Neutrophil (primary cell): ENCODE measurements at regions not wholly inside any gene's neighbourhood (a gene's known extent, or its start where the extent isn't known, plus 50 kb on each side); places are given as distances from the start of the nearest gene placed in this dataset.

Experiments used
- H3K27ac ChIP-seq: fragments of 200-600 bp; sonication (generic); 2 replicates; pipeline ENCODE4 v1.5.1; 2016; ENCODE audit warnings: mild to moderate bottlenecking, moderate library complexity
- H3K27me3 ChIP-seq: fragments of 200-600 bp; sonication (generic); 2 replicates; pipeline ENCODE4 v1.6.0; 2016; ENCODE audit warnings: mild to moderate bottlenecking
- H3K36me3 ChIP-seq: fragments of 200-600 bp; sonication (generic); 2 replicates; pipeline ENCODE4 v1.5.1; 2017
- H3K4me1 ChIP-seq, 2 experiments: fragments of 200-600 bp in 1 of 2; sonication (generic) in 1 of 2; 1 replicate in 1 of 2; 2 replicates in 1 of 2; pipeline versions ENCODE4 v1.5.1 to v1.6.1; 2013 to 2016; ENCODE audit warnings: low read depth in 1 of 2, low read length in 1 of 2, mild to moderate bottlenecking in 1 of 2, moderate library complexity in 1 of 2; ENCODE audit not compliant: control insufficient read depth in 1 of 2, insufficient read depth in 1 of 2
- H3K4me3 ChIP-seq, 2 experiments: fragments of 200-600 bp in 1 of 2; sonication (generic) in 1 of 2; 1 replicate in 1 of 2; 2 replicates in 1 of 2; pipeline ENCODE4 v1.5.1; 2013 to 2016; ENCODE audit warnings: low read depth in 1 of 2, low read length in 1 of 2, mild to moderate bottlenecking in 1 of 2, moderate library complexity in 1 of 2
- H3K9me3 ChIP-seq: fragments of 200-600 bp; sonication (generic); 2 replicates; pipeline ENCODE4 v1.5.1; 2016
- TF ChIP-seq, protein P1 (sequence below): fragments of 200-600 bp; sonication (generic); IDR thresholded peaks from 2 replicates; pipeline ENCODE4 v1.5.1; 2016; ENCODE audit warnings: antibody characterized with exemption

DNA sequence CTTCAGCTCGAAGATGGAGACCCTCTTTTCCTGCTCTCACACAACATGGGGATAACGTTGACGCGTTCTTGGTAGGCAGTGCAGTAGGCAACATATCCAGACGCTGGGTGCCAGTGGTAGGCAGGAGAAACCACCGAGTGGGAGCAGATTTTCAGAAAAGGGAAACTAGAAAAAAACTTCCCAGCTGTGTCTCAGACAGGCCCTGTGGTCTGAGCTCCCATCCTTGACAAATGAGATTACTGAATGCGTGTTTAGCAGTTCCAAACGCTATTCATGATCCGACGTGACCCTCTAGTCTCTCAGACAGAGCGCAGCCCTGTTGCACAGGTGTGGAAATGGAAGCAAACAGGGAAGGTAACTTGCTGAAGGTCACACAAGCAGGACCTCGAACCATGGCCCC, 83.9 kb upstream of the DUSP22 start:
- Histone ChIP-seq H3K4me1 (peaks cover 0 to 5% of the 10 kb centered on the region in 2 experiments), H3K4me3 (no peak overlapping the region), H3K9me3 (no peaks in the 10 kb centered on the region), H3K36me3 (no peaks in the 10 kb centered on the region), H3K27me3 (peaks cover 37% of the 10 kb centered on the region), H3K27ac (no peak overlapping the region)
- TF ChIP-seq, protein P1, sequence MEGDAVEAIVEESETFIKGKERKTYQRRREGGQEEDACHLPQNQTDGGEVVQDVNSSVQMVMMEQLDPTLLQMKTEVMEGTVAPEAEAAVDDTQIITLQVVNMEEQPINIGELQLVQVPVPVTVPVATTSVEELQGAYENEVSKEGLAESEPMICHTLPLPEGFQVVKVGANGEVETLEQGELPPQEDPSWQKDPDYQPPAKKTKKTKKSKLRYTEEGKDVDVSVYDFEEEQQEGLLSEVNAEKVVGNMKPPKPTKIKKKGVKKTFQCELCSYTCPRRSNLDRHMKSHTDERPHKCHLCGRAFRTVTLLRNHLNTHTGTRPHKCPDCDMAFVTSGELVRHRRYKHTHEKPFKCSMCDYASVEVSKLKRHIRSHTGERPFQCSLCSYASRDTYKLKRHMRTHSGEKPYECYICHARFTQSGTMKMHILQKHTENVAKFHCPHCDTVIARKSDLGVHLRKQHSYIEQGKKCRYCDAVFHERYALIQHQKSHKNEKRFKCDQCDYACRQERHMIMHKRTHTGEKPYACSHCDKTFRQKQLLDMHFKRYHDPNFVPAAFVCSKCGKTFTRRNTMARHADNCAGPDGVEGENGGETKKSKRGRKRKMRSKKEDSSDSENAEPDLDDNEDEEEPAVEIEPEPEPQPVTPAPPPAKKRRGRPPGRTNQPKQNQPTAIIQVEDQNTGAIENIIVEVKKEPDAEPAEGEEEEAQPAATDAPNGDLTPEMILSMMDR = no peak

DNA sequence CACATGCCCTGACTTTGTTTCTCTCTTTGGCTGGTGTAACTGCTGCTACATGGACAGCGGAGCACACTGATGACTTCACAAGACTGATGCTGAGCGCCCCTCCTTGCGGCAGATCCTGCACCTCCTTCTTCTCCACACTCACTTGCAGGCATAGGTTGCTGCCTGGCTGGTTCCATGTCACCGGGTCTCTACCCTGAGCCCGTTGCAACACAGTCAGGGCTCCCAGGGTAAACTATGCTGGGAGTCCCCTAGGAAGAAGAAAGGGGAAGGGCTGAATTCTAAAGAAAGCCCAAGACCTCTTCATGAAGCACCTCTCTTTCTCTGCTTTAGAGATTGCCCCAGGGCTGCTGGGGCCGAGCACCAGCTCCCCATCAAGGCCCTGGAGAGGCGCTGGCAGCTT, 83.3 kb upstream of the DUSP22 start:
- Histone ChIP-seq H3K4me3 (no peak overlapping the region), H3K36me3 (no peaks in the 10 kb centered on the region), H3K27me3 (peaks cover 37% of the 10 kb centered on the region), H3K9me3 (no peaks in the 10 kb centered on the region), H3K4me1 (peaks cover 0 to 5% of the 10 kb centered on the region in 2 experiments), H3K27ac (no peak overlapping the region)
- TF ChIP-seq, protein P1 = no peak

DNA sequence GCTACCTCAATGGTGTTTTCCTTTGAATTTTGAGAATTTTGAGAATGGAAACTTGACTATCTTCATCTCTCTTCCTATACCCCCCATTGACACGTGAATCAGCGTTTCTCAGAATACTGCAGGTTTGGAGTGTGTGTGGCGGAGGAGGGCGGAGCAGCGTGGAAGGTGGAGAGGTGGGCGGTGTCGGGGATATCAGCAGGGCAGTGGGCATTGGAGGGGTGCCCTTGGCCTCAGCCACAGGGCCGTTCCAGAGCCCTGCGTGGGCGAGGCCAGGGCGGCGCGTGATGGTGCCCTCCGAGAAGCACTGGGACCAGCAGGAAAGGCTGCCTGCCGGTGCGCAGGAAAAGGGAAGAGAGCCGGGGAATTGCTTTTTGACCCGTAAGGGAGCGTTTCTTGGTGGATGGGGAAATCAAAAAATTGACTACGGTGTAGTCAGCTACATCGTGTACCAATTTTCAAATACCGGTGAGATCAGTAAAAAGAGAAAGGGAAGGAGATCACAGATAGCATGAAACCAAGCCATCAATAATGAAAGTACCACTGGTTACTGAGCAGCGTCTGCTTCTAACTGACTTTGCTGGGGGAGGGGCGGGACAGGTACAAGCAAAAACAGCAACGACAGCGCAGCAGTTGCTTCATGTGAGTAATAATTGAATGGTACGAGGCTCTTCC, 82.7 kb upstream of the DUSP22 start:
- TF ChIP-seq, protein P1 = no peak
- Histone ChIP-seq H3K27me3 (peaks cover 37% of the 10 kb centered on the region), H3K27ac (no peak overlapping the region), H3K9me3 (peaks cover 5% of the 10 kb centered on the region), H3K4me1 (peaks cover 0 to 5% of the 10 kb centered on the region in 2 experiments), H3K4me3 (no peak overlapping the region), H3K36me3 (no peaks in the 10 kb centered on the region)

DNA sequence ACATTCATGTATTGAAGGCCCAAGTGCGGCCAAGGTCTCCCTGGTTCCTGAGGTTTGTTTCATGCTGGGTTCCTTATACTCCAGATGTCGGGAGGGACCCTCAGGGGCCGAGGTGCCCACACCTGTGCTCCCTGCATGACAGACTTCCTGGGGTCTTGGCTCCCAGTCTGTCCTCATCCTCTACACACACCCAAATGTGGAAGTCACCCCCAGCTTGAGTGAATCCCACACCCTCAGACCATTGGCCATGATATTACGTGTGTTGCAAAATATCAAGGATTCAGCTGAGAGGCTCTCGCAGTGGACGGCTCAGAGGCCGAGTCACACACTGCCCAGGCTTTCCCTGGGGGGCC, 82.2 kb upstream of the DUSP22 start:
- H3K4me3 ChIP-seq = no peak overlapping the region
- H3K9me3 ChIP-seq = peaks cover 5% of the 10 kb centered on the region
- no peak overlapping the region for H3K27ac ChIP-seq
- peaks cover 0 to 5% of the 10 kb centered on the region in 2 experiments for H3K4me1 ChIP-seq
- H3K27me3 ChIP-seq = peaks cover 37% of the 10 kb centered on the region
- H3K36me3 ChIP-seq = no peaks in the 10 kb centered on the region
- TF ChIP-seq, protein P1 = no peak

DNA sequence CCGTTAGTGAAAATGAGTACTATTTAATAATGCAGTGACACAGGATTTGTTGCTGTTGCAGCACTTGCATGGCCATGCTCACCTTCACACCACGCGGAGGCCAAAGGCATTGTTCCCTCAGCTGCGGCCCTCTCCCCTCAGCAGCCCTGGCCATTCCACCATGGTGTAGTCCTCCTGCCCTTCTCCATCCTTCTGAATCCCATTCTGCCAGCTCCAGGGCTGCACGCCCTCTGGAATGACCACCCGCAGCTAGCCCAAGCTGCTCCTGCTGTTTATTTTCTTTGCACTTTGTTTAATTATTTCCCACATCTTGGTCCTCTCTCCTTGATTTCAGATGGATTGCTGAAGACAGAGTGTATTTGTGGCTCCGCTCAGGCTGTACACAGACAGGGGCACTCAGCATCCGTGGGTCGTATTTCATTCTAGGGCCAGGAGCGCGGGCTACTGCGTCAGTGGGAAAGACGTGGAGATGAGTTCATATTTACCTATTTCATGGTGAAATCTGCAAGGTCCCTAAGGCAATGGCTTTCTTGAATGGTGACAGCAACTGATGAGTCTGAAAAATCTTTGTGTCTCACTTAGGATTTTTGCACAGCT, 81.4 kb upstream of the DUSP22 start:
- Histone ChIP-seq H3K27ac (no peak overlapping the region), H3K4me3 (no peak overlapping the region), H3K4me1 (peaks cover 0 to 5% of the 10 kb centered on the region in 2 experiments), H3K36me3 (no peaks in the 10 kb centered on the region), H3K27me3 (peaks cover 32% of the 10 kb centered on the region), H3K9me3 (peaks cover 5% of the 10 kb centered on the region)
- TF ChIP-seq, protein P1 = no peak
